GM12878 (cell line): ENCODE measurements at regions not wholly inside any gene's neighbourhood (a gene's known extent, or its start where the extent isn't known, plus 50 kb on each side); places are given as distances from the start of the nearest gene placed in this dataset.

ENCODE experiments used
- ELK1 ChIP-seq: IDR thresholded peaks from 2 replicates; pipeline ENCODE4 v1.6.1; 2012; ENCODE audit warnings: low read depth, low read length, improper control_type of control experiment
- NFXL1 ChIP-seq: fragments of 450-650 bp; IDR thresholded peaks from 2 replicates; pipeline ENCODE4 v1.6.1; 2017; ENCODE audit warnings: antibody characterized with exemption, mild to moderate bottlenecking, borderline replicate concordance
- POLR2AphosphoS5 ChIP-seq: IDR thresholded peaks from 2 replicates; pipeline ENCODE4 v1.6.1; 2011; ENCODE audit warnings: mild to moderate bottlenecking, low read length, inconsistent platforms
- POU2F2 ChIP-seq: IDR thresholded peaks from 3 replicates; pipeline ENCODE4 v1.6.1; 2011; ENCODE audit warnings: low read depth, mild to moderate bottlenecking, low read length, borderline replicate concordance
- USF2 ChIP-seq: IDR thresholded peaks from 2 replicates; pipeline ENCODE4 v1.6.1; 2011; ENCODE audit warnings: low read depth, low read length, improper control_type of control experiment, borderline replicate concordance
- TF ChIP-seq, protein P1 (sequence below), 3 experiments: IDR thresholded peaks in 2 of 3; conservative IDR thresholded peaks in 1 of 3; 2 replicates each; pipeline ENCODE4 v1.5.1; 2011; ENCODE audit warnings: low read depth in 3 of 3, low read length in 3 of 3, mild to moderate bottlenecking in 3 of 3, control low read depth in 2 of 3, moderate library complexity in 2 of 3, inconsistent platforms in 1 of 3, mixed read lengths in 1 of 3; ENCODE audit not compliant: control insufficient read depth in 2 of 3, insufficient read depth in 1 of 3; ENCODE audit errors: extremely low read depth in 1 of 3
- TF ChIP-seq, protein P2 (sequence below): IDR thresholded peaks from 2 replicates; pipeline ENCODE4 v1.6.1; 2011; ENCODE audit warnings: borderline replicate concordance, low read depth, mild to moderate bottlenecking, moderate library complexity, mixed read lengths, low read length; ENCODE audit not compliant: insufficient read depth; ENCODE audit errors: extremely low read length

- TF ChIP-seq, protein P1, sequence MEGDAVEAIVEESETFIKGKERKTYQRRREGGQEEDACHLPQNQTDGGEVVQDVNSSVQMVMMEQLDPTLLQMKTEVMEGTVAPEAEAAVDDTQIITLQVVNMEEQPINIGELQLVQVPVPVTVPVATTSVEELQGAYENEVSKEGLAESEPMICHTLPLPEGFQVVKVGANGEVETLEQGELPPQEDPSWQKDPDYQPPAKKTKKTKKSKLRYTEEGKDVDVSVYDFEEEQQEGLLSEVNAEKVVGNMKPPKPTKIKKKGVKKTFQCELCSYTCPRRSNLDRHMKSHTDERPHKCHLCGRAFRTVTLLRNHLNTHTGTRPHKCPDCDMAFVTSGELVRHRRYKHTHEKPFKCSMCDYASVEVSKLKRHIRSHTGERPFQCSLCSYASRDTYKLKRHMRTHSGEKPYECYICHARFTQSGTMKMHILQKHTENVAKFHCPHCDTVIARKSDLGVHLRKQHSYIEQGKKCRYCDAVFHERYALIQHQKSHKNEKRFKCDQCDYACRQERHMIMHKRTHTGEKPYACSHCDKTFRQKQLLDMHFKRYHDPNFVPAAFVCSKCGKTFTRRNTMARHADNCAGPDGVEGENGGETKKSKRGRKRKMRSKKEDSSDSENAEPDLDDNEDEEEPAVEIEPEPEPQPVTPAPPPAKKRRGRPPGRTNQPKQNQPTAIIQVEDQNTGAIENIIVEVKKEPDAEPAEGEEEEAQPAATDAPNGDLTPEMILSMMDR (IDR thresholded peaks at IDR 0.05 in 2 of 3, conservative IDR thresholded peaks at IDR 0.05 in 1 of 3; ENCODE audit: control insufficient read depth in 2 of 3, extremely low read depth in 1 of 3, insufficient read depth in 1 of 3, low read depth in 3 of 3, low read length in 3 of 3) = no peak
- TF ChIP-seq POU2F2 = no peak
- no peak for TF ChIP-seq POLR2AphosphoS5
- TF ChIP-seq, protein P2, sequence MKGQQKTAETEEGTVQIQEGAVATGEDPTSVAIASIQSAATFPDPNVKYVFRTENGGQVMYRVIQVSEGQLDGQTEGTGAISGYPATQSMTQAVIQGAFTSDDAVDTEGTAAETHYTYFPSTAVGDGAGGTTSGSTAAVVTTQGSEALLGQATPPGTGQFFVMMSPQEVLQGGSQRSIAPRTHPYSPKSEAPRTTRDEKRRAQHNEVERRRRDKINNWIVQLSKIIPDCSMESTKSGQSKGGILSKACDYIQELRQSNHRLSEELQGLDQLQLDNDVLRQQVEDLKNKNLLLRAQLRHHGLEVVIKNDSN = no peak
- TF ChIP-seq NFXL1 = no peak
- TF ChIP-seq ELK1 = no peak
- TF ChIP-seq USF2 = no peak
Observed at GRCh38 chr4:188811121-188811520, 671.9 kb downstream of the TRIML1 start.
